GM10266 (cell line): ENCODE measurements at regions not wholly inside any gene's neighbourhood (a gene's known extent, or its start where the extent isn't known, plus 50 kb on each side); places are given as distances from the start of the nearest gene placed in this dataset.

Source experiments
- DNase-seq: peaks from one replicate; pipeline ENCODE4 v3.0.0; 2012; ENCODE audit errors: extremely low spot score
- CTCF ChIP-seq: IDR thresholded peaks from 2 replicates; pipeline ENCODE4 v1.5.1; 2012; ENCODE audit warnings: mild to moderate bottlenecking, low read depth; ENCODE audit not compliant: control insufficient read depth, insufficient read depth; ENCODE audit errors: missing control alignments

- TF ChIP-seq CTCF = no peak
- no peak for DNase-seq
Observed at GRCh38 chr18:60235164-60235563, 137.4 kb downstream of the MC4R start.

- TF ChIP-seq CTCF = no peak
- no peak for DNase-seq
Observed at GRCh38 chr18:60232541-60232940, 140.0 kb downstream of the MC4R start.

DNA sequence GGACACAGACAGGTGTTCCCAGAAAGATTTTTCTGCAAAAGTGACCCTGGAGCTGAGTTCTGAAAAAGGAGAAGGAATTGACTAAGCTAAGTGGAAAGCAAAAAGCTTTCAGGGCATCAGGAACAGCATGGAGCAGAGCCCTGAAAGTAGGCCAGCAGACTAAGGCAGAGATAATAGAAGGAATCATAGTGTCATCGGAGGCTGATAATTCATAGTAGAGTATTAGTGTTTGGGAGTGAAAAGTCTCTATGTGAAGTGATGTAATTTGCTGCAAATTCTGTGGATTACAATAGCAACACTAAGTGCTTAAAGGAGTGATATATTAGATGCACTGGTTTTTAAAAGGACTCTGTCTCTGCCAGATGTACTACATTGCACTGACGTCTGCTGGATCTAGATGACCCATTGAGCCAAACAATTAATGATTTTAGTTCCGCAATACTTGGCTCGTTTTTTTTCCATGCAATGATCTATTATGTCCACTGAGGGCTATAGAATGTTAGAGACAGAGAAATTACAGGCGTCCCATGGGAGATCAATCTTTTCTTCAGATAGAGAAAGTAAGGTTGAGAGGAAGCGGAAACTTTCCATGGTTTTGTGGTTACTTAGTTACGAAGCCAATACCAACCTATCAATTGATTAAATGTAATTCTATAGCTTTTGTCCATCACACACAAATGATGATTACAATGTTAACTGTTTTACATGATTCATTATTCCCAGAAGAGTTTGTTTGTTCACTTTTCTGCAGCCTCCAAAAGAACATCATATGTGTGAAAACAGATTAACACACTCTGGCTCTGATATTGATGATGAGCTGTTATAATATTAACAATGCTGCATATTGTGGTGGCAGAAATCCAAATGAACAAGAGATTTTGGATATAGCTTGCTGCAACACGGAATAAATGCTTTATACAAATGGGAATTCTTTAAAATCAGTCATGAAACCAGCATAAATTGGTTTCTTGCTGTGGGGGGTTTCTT is 143.7 kb downstream of the MC4R start:
- TF ChIP-seq CTCF = no peak
- no peak for DNase-seq

DNA sequence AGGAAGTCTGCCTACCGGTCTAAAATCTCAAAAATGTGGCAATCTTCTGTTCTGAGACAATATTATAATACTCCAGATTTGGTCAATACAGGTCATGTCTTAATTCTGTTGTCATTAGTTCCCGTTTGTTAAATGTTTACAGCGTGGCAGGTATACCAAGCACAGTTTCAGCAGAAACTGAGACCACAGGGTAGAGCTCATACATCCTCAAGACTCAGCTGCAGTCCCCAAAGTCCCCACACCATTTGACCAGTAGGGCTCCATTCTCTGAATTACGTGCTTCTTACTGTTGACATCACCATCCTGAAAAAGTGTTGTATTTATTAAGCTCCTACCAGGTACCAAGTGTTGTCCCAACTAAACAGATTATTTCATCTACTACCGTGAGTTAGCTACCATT is 157.1 kb downstream of the MC4R start:
- no peak for TF ChIP-seq CTCF
- DNase-seq = no peak

DNA sequence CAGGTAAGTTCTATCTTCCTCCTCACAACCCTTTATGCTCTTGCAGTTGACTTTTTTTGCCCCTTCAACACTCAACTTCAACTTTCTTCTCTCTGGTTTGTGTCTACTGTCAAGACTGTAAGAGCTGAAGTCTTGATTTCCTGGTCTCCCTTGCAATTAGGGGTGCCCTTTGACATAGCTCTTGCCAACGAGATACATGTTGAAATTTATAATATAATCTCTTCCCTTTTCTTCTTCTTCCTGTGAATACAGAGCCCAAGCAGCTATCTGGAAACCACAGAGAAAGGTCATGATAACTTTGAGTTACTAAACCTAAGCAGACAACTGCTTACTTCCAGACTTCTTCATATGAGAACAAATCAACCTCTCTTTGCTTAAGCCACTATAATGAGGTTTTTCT is 163.5 kb downstream of the MC4R start:
- TF ChIP-seq CTCF = no peak
- DNase-seq = no peak

DNA sequence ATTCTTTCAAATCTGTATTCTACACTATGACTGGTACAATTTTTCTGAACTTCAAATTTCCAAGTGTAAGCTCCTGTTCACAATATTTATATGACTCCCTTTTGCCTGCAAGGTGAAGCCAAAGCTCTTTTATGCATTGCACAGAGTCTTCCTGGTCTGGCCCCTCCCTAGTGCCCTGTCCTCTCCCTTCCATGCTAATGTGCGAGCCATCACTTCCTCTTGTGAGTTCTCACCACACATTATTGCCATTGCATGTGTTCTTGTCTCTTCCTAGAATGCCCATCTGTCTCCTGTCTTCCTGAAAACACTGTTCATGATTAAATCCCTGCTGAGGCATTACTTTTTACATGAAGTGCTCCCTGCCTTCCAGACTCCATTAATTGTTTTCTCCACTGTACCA is 169.9 kb downstream of the MC4R start:
- no peak for DNase-seq
- no peak for TF ChIP-seq CTCF

GRCh38 chr18:60200558-60200957 is 172.0 kb downstream of the MC4R start:
- no peak for TF ChIP-seq CTCF
- DNase-seq = no peak
